ENCODE measurements at regions not wholly inside any gene's neighbourhood (a gene's known extent, or its start where the extent isn't known, plus 50 kb on each side); places are given as distances from the start of the nearest gene placed in this dataset.
"Not testable (repeated sequence)": the region's sequence is repeated elsewhere in the genome, so short reads cannot be mapped to it uniquely, and the experiment has no call there.

GRCh38 chr4:147168200-147168599 is 222.5 kb upstream of the TTC29 start:
- not testable (repeated sequence) for H3K4me3 Mint-ChIP-seq; H3K4me1 Mint-ChIP-seq; H3K9me3 Mint-ChIP-seq; H3K27ac Mint-ChIP-seq; DNase-seq; H3K27me3 Mint-ChIP-seq; H3K36me3 Mint-ChIP-seq; ATAC-seq (ENCODE audit: low read depth in 2 of 2)

GRCh38 chr4:147173322-147173721 is 227.7 kb upstream of the TTC29 start:
- ATAC-seq (ENCODE audit: low read depth in 2 of 2): no peak
- peaks cover 0 to 6% (median 5%) of the 10 kb centered on the region in 3 donors for H3K27me3 Mint-ChIP-seq

GRCh38 chr4:147173797-147174432 is 228.3 kb upstream of the TTC29 start:
- DNase-seq: no peak
- ATAC-seq (ENCODE audit: low read depth in 2 of 2): no peak
- H3K4me1 Mint-ChIP-seq: no peaks in the 10 kb centered on the region
- no peak overlapping the region for H3K27ac Mint-ChIP-seq
- H3K36me3 Mint-ChIP-seq: no peaks in the 10 kb centered on the region
- H3K4me3 Mint-ChIP-seq: no peak overlapping the region
- H3K9me3 Mint-ChIP-seq: no peaks in the 10 kb centered on the region
- peaks cover 0 to 6% (median 5%) of the 10 kb centered on the region in 3 donors for H3K27me3 Mint-ChIP-seq

More at GRCh38 chr4:147173322-147173721, 227.7 kb upstream of the TTC29 start:
- Mint-ChIP-seq H3K9me3 (no peaks in the 10 kb centered on the region), H3K4me1 (no peaks in the 10 kb centered on the region), H3K4me3 (no peak overlapping the region), H3K36me3 (no peaks in the 10 kb centered on the region), H3K27ac (no peak overlapping the region)
- no peak for DNase-seq

- no peaks in the 10 kb centered on the region for H3K9me3 Mint-ChIP-seq
- ATAC-seq (ENCODE audit: low read depth in 2 of 2): no peak
- H3K4me3 Mint-ChIP-seq: no peak overlapping the region
- H3K27ac Mint-ChIP-seq: no peak overlapping the region
- H3K4me1 Mint-ChIP-seq: no peaks in the 10 kb centered on the region
- peaks cover 0 to 6% (median 5%) of the 10 kb centered on the region in 3 donors for H3K27me3 Mint-ChIP-seq
- no peaks in the 10 kb centered on the region for H3K36me3 Mint-ChIP-seq
- no peak for DNase-seq
Observed at GRCh38 chr4:147174591-147174990, 228.9 kb upstream of the TTC29 start.

GRCh38 chr4:147175460-147176025 is 229.9 kb upstream of the TTC29 start:
- Mint-ChIP-seq H3K27ac (no peak overlapping the region), H3K9me3 (no peaks in the 10 kb centered on the region)

GRCh38 chr4:147182041-147182440 is 236.4 kb upstream of the TTC29 start:
- ATAC-seq (ENCODE audit: low read depth in 2 of 2): no peak
- H3K4me1 Mint-ChIP-seq: no peaks in the 10 kb centered on the region
- peaks cover 0 to 5% (median 0%) of the 10 kb centered on the region in 3 donors for H3K27me3 Mint-ChIP-seq
- H3K9me3 Mint-ChIP-seq: peaks cover 3 to 11% (median 8%) of the 10 kb centered on the region in 7 donors
- DNase-seq: no peak
- no peak overlapping the region for H3K4me3 Mint-ChIP-seq
- H3K27ac Mint-ChIP-seq: no peak overlapping the region
- H3K36me3 Mint-ChIP-seq: no peaks in the 10 kb centered on the region

More at GRCh38 chr4:147175460-147176025, 229.9 kb upstream of the TTC29 start:
- Mint-ChIP-seq H3K27me3 (peaks cover 0 to 6% (median 5%) of the 10 kb centered on the region in 3 donors), H3K36me3 (no peaks in the 10 kb centered on the region), H3K4me1 (no peaks in the 10 kb centered on the region), H3K4me3 (no peak overlapping the region)
- ATAC-seq (ENCODE audit: low read depth in 2 of 2) (no peak), DNase-seq (no peak)

GRCh38 chr4:147192679-147193078 is 247.0 kb upstream of the TTC29 start:
- Mint-ChIP-seq H3K4me1 (no peaks in the 10 kb centered on the region), H3K9me3 (peaks cover 7 to 16% (median 14%) of the 10 kb centered on the region in 7 donors), H3K27me3 (no peaks in the 10 kb centered on the region), H3K27ac (no peak overlapping the region), H3K4me3 (no peak overlapping the region), H3K36me3 (peaks cover 0 to 4% of the 10 kb centered on the region in 2 donors)
- ATAC-seq (ENCODE audit: low read depth in 2 of 2) (no peak), DNase-seq (no peak)

- H3K27me3 Mint-ChIP-seq: no peaks in the 10 kb centered on the region
- peaks cover 0 to 11% (median 5%) of the 10 kb centered on the region in 7 donors for H3K9me3 Mint-ChIP-seq
- H3K36me3 Mint-ChIP-seq: peaks cover 0 to 4% of the 10 kb centered on the region in 2 donors
- no peaks in the 10 kb centered on the region for H3K4me1 Mint-ChIP-seq
- H3K27ac Mint-ChIP-seq: no peak overlapping the region
- DNase-seq (no peak), ATAC-seq (ENCODE audit: low read depth in 2 of 2) (no peak)
- H3K4me3 Mint-ChIP-seq: no peak overlapping the region
Observed at GRCh38 chr4:147194114-147194513, 248.4 kb upstream of the TTC29 start.

- Mint-ChIP-seq H3K36me3 (peaks cover 0 to 4% of the 10 kb centered on the region in 2 donors), H3K4me1 (no peaks in the 10 kb centered on the region), H3K27me3 (no peaks in the 10 kb centered on the region), H3K9me3 (peaks cover 0 to 11% (median 2%) of the 10 kb centered on the region in 7 donors), H3K27ac (no peak overlapping the region), H3K4me3 (no peak overlapping the region)
- no peak for ATAC-seq (ENCODE audit: low read depth in 2 of 2)
- no peak for DNase-seq
Observed at GRCh38 chr4:147194604-147195003, 248.9 kb upstream of the TTC29 start.

- DNase-seq (no peak), ATAC-seq (ENCODE audit: low read depth in 2 of 2) (no peak)
- H3K27ac Mint-ChIP-seq: no peak overlapping the region
- H3K27me3 Mint-ChIP-seq: no peaks in the 10 kb centered on the region
- peaks cover 0 to 3% of the 10 kb centered on the region in 2 donors for H3K36me3 Mint-ChIP-seq
- peaks cover 0 to 9% (median 2%) of the 10 kb centered on the region in 7 donors for H3K9me3 Mint-ChIP-seq
- H3K4me3 Mint-ChIP-seq: no peak overlapping the region
- no peaks in the 10 kb centered on the region for H3K4me1 Mint-ChIP-seq
Observed at GRCh38 chr4:147195386-147195785, 249.7 kb upstream of the TTC29 start.

GRCh38 chr4:147198411-147199051 is 252.9 kb upstream of the TTC29 start:
- Mint-ChIP-seq H3K9me3 (peaks cover 0 to 2% (median 0%) of the 10 kb centered on the region in 7 donors), H3K27ac (no peak overlapping the region), H3K27me3 (no peaks in the 10 kb centered on the region), H3K4me1 (no peaks in the 10 kb centered on the region), H3K36me3 (no peaks in the 10 kb centered on the region), H3K4me3 (no peak overlapping the region)
- no peak for DNase-seq
- ATAC-seq (ENCODE audit: low read depth in 2 of 2): no peak

- no peaks in the 10 kb centered on the region for H3K4me1 Mint-ChIP-seq
- ATAC-seq (ENCODE audit: low read depth in 2 of 2) (no peak), DNase-seq (no peak)
- H3K4me3 Mint-ChIP-seq: no peak overlapping the region
- H3K27ac Mint-ChIP-seq: no peak overlapping the region
- peaks cover 0 to 2% (median 0%) of the 10 kb centered on the region in 7 donors for H3K9me3 Mint-ChIP-seq
- no peaks in the 10 kb centered on the region for H3K36me3 Mint-ChIP-seq
- no peaks in the 10 kb centered on the region for H3K27me3 Mint-ChIP-seq
Observed at GRCh38 chr4:147201016-147201415, 255.4 kb upstream of the TTC29 start.

GRCh38 chr4:147206807-147207206 is 261.1 kb upstream of the TTC29 start:
- Mint-ChIP-seq H3K27me3 (no peaks in the 10 kb centered on the region), H3K27ac (no peak overlapping the region), H3K4me3 (no peak overlapping the region), H3K36me3 (no peaks in the 10 kb centered on the region), H3K9me3 (peaks cover 2 to 15% (median 5%) of the 10 kb centered on the region in 7 donors), H3K4me1 (no peaks in the 10 kb centered on the region)
- ATAC-seq (ENCODE audit: low read depth in 2 of 2) (no peak), DNase-seq (no peak)

GRCh38 chr4:147207911-147208310 is 262.2 kb upstream of the TTC29 start:
- DNase-seq: no peak
- peak overlapping the region in 1 of 6 donors; percentile 33 for H3K27ac Mint-ChIP-seq

More at GRCh38 chr4:147207911-147208310, 262.2 kb upstream of the TTC29 start:
- H3K36me3 Mint-ChIP-seq: no peaks in the 10 kb centered on the region
- H3K4me1 Mint-ChIP-seq: no peaks in the 10 kb centered on the region
- H3K4me3 Mint-ChIP-seq: no peak overlapping the region
- peaks cover 2 to 15% (median 5%) of the 10 kb centered on the region in 7 donors for H3K9me3 Mint-ChIP-seq
- no peak for ATAC-seq (ENCODE audit: low read depth in 2 of 2)
- no peaks in the 10 kb centered on the region for H3K27me3 Mint-ChIP-seq

Measured in naive B cell (primary cell).